Activated CD4-positive, alpha-beta T cell treated with anti-CD3 and anti-CD28 coated beads, Interleukin-2, amount 10 ng/mL, durations not matched to agents 24 days and 14 days (primary cell): ENCODE measurements at regions not wholly inside any gene's neighbourhood (a gene's known extent, or its start where the extent isn't known, plus 50 kb on each side); places are given as distances from the start of the nearest gene placed in this dataset.

Source experiments
- DNase-seq: peaks from one replicate; pipeline ENCODE4 v3.0.0; 2022
- H3K27ac Mint-ChIP-seq: one replicate; pipeline ENCODE4 v1.8.0; 2022; ENCODE audit warnings: mild to moderate bottlenecking, mixed read lengths
- H3K27me3 Mint-ChIP-seq: one replicate; pipeline ENCODE4 v1.8.0; 2022; ENCODE audit warnings: mixed read lengths
- H3K36me3 Mint-ChIP-seq: one replicate; pipeline ENCODE4 v1.8.0; 2022; ENCODE audit warnings: low read depth, mild to moderate bottlenecking, mixed read lengths
- H3K4me1 Mint-ChIP-seq: one replicate; pipeline ENCODE4 v1.8.0; 2021; ENCODE audit warnings: mixed read lengths
- H3K4me3 Mint-ChIP-seq: one replicate; pipeline ENCODE4 v1.8.0; 2022; ENCODE audit warnings: mild to moderate bottlenecking, moderate library complexity, mixed read lengths
- H3K9me3 Mint-ChIP-seq: one replicate; pipeline ENCODE4 v1.8.0; 2021; ENCODE audit warnings: mixed read lengths
- intact Hi-C: fragments of 100-400 bp; cut with micrococcal nuclease; formaldehyde crosslinking; loops from one replicate; pipeline ENCODE4 v1.15.1; 2023

- intact Hi-C loops = no loop called here
- H3K4me1 Mint-ChIP-seq = peaks cover 4% of the 10 kb centered on the region
- H3K27ac Mint-ChIP-seq = no peak overlapping the region
- peaks cover 3% of the 10 kb centered on the region for H3K9me3 Mint-ChIP-seq
- no peaks in the 10 kb centered on the region for H3K36me3 Mint-ChIP-seq
- DNase-seq = no peak
- H3K4me3 Mint-ChIP-seq = no peak overlapping the region
- H3K27me3 Mint-ChIP-seq = peaks cover 2% of the 10 kb centered on the region
Observed at GRCh38 chr3:72050771-72051170, 265.8 kb upstream of the PROK2 start.

DNA sequence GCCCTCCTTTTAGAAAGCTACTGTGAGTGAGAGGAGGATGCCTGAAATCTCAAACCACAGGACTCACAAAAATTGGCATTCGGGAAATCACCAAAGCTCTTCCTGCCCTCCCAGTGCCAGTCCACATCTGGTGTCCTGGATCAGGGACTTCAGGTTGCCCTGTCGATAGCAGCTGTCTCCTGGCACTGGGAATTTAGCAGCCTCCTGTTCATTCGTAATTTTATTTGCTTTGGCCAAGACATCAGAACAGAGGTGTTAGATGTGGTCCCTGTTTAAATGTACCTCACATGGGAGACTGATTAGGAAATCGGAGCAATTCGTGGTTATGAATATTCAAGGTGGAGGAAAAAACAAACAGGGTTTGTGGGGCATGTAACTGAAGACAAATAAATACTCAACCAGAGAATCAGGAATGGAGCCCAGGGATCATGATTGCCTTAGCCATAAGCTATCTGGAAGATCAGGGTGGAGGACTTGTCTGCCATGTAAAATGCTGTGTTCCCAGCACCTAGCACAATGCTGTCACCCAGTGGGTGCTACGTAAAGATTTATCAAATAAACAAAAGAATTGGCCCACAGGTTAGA, 265.2 kb upstream of the PROK2 start:
- DNase-seq = no peak
- H3K4me3 Mint-ChIP-seq = no peak overlapping the region
- peaks cover 4% of the 10 kb centered on the region for H3K4me1 Mint-ChIP-seq
- peaks cover 2% of the 10 kb centered on the region for H3K27me3 Mint-ChIP-seq
- intact Hi-C loops = no loop called here
- no peak overlapping the region for H3K27ac Mint-ChIP-seq
- H3K9me3 Mint-ChIP-seq = peaks cover 3% of the 10 kb centered on the region
- H3K36me3 Mint-ChIP-seq = no peaks in the 10 kb centered on the region

DNA sequence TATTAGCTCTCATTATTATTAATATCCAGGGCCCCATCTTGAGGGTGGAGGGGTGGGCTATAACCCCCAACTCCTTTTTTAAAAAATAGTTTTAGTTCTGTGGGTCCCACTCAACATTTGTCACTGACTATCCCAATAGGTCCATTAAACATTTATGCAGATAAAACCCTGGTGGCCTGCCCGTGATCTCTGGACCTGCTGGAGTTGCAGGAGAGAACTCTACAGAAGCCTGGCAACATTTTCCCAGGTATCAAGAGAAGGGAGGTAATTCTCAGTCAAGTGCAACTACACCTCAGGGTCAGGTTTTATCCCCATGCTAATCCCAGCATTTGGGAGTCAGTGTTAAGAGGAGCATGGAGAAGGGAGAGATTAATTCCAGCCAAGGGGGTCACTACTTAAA, 264.4 kb upstream of the PROK2 start:
- H3K36me3 Mint-ChIP-seq = no peaks in the 10 kb centered on the region
- H3K9me3 Mint-ChIP-seq = peaks cover 3% of the 10 kb centered on the region
- no peak overlapping the region for H3K27ac Mint-ChIP-seq
- no peak overlapping the region for H3K4me3 Mint-ChIP-seq
- DNase-seq = no peak
- H3K4me1 Mint-ChIP-seq = peaks cover 4% of the 10 kb centered on the region
- peaks cover 2% of the 10 kb centered on the region for H3K27me3 Mint-ChIP-seq
- intact Hi-C loops = no loop called here

GRCh38 chr3:72048873-72049272, 263.9 kb upstream of the PROK2 start:
- Mint-ChIP-seq H3K36me3 (no peaks in the 10 kb centered on the region), H3K4me3 (no peak overlapping the region), H3K27ac (no peak overlapping the region), H3K27me3 (peaks cover 2% of the 10 kb centered on the region), H3K4me1 (peaks cover 4% of the 10 kb centered on the region), H3K9me3 (peaks cover 3% of the 10 kb centered on the region)
- intact Hi-C loops = no loop called here
- DNase-seq = no peak

- Mint-ChIP-seq H3K4me1 (peaks cover 6% of the 10 kb centered on the region), H3K9me3 (no peaks in the 10 kb centered on the region), H3K4me3 (no peak overlapping the region), H3K27ac (no peak overlapping the region), H3K36me3 (no peaks in the 10 kb centered on the region), H3K27me3 (peaks cover 2% of the 10 kb centered on the region)
- no peak for DNase-seq
- intact Hi-C loops = no loop called here
Observed at GRCh38 chr3:72047221-72047871, 262.4 kb upstream of the PROK2 start.

GRCh38 chr3:72044231-72044855, 259.4 kb upstream of the PROK2 start:
- Mint-ChIP-seq H3K36me3 (no peaks in the 10 kb centered on the region), H3K4me1 (peaks cover 2% of the 10 kb centered on the region), H3K27ac (no peak overlapping the region), H3K9me3 (no peaks in the 10 kb centered on the region), H3K27me3 (peaks cover 2% of the 10 kb centered on the region), H3K4me3 (no peak overlapping the region)
- intact Hi-C loops = no loop called here
- no peak for DNase-seq

DNA sequence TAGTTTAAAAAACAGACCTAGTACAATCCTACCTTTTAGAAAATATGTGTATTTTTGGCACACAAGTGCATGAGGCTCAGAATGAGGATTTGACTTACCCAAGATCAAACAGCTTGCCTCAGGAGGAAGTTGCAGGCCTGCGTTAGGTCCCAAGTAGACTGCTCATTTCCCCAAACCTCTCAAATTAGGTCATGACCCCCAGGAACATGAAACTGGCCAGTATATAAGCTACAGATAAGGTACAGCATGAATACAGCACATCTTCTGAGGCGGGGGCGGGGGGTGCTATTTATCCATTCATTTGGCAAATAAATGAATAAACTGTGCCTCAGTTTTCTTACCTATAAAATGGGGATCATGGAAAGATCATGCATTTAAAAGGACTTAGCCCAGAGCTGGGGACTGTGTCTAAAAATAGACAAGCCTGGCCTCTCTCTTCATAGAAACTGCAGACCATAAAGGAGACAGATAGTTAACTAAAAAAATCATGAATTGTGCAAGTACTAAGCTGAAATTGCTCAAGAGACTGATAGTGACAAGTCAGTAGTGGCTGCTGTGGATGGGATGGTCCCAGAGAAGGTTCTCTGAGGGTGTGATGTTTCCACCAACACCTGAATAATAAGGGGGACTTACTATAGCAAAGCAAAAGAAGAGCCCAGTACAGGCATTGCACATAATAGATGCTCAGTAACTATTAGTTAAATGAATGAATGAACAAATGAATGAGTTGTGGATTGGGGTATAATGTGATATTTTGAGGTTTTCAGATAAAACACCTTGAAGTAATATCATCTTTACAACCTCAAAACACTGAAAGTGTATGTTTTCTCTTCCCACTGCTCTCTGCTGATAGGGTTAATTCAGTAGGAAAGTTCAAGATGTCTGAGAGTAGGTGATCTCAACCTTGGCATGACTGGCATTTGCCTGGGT, 258.5 kb upstream of the PROK2 start:
- no peak overlapping the region for H3K27ac Mint-ChIP-seq
- H3K4me1 Mint-ChIP-seq = peaks cover 2% of the 10 kb centered on the region
- no peak for DNase-seq
- H3K36me3 Mint-ChIP-seq = no peaks in the 10 kb centered on the region
- no peaks in the 10 kb centered on the region for H3K9me3 Mint-ChIP-seq
- intact Hi-C loops = no loop called here
- no peak overlapping the region for H3K4me3 Mint-ChIP-seq
- peaks cover 2% of the 10 kb centered on the region for H3K27me3 Mint-ChIP-seq

GRCh38 chr3:72042397-72043203, 257.7 kb upstream of the PROK2 start:
- H3K27ac Mint-ChIP-seq = no peak overlapping the region
- DNase-seq = no peak
- peaks cover under 1% of the 10 kb centered on the region for H3K9me3 Mint-ChIP-seq
- intact Hi-C loops = no loop called here
- H3K4me3 Mint-ChIP-seq = no peak overlapping the region
- H3K27me3 Mint-ChIP-seq = peaks cover 2% of the 10 kb centered on the region
- H3K36me3 Mint-ChIP-seq = no peaks in the 10 kb centered on the region
- peaks cover 2% of the 10 kb centered on the region for H3K4me1 Mint-ChIP-seq

- Mint-ChIP-seq H3K4me1 (peaks cover 2% of the 10 kb centered on the region), H3K4me3 (no peak overlapping the region), H3K36me3 (no peaks in the 10 kb centered on the region), H3K27ac (no peak overlapping the region), H3K9me3 (peaks cover 5% of the 10 kb centered on the region), H3K27me3 (no peaks in the 10 kb centered on the region)
- intact Hi-C loops = no loop called here
- no peak for DNase-seq
Observed at GRCh38 chr3:72041511-72041910, 256.6 kb upstream of the PROK2 start.

DNA sequence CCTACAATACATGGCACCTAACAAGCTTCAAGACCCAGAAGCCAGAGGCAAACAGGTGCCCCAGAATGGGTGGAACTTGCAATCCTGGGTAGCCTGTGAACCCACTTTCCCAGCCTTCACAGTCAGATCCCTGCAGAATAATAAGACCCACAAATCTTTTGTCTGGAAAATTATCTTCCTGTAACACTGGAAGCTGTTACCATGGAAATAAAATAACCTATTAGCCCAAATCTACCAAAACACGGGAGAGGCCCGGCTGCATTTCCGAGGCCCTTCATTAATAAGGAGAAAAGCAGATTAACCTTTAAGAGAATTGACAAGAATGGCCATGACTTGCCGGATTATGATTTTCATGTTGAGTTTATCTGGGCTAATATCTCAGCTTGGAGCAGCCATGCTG, 256.1 kb upstream of the PROK2 start:
- Mint-ChIP-seq H3K4me3 (no peak overlapping the region), H3K9me3 (peaks cover 5% of the 10 kb centered on the region), H3K36me3 (no peaks in the 10 kb centered on the region), H3K27me3 (no peaks in the 10 kb centered on the region), H3K27ac (no peak overlapping the region), H3K4me1 (peaks cover 2% of the 10 kb centered on the region)
- intact Hi-C loops = no loop called here
- no peak for DNase-seq

DNA sequence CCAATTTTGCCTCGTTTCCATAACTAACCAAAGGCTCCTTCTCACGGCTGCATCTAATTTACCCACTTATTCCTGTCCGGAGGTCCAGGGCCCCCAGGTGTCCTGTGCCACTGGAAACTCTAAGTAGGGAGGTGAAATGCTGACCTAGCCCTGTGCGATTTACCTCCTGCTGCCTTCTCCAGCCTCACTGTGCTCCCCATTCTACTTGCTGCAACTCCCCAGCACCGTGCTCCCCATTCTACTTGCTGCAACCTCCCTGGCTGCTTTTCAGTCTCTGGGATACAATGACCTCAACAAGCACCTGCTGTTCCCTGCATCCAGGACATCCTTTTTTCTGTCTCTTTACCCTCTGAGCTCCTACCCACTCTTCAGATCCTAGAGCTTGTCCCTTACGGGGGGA, 254.7 kb upstream of the PROK2 start:
- H3K27me3 Mint-ChIP-seq = no peaks in the 10 kb centered on the region
- H3K27ac Mint-ChIP-seq = no peak overlapping the region
- DNase-seq = no peak
- H3K4me1 Mint-ChIP-seq = peaks cover 4% of the 10 kb centered on the region
- peaks cover 13% of the 10 kb centered on the region for H3K9me3 Mint-ChIP-seq
- intact Hi-C loops = no loop called here
- H3K4me3 Mint-ChIP-seq = no peak overlapping the region
- H3K36me3 Mint-ChIP-seq = no peaks in the 10 kb centered on the region

- H3K36me3 Mint-ChIP-seq = no peaks in the 10 kb centered on the region
- intact Hi-C loops = no loop called here
- no peak overlapping the region for H3K4me3 Mint-ChIP-seq
- H3K27me3 Mint-ChIP-seq = no peaks in the 10 kb centered on the region
- no peak overlapping the region for H3K27ac Mint-ChIP-seq
- no peak for DNase-seq
- H3K9me3 Mint-ChIP-seq = peaks cover 17% of the 10 kb centered on the region
- H3K4me1 Mint-ChIP-seq = peaks cover 22% of the 10 kb centered on the region
Observed at GRCh38 chr3:72036899-72037298, 252.0 kb upstream of the PROK2 start.

GRCh38 chr3:72035606-72036005, 250.7 kb upstream of the PROK2 start:
- Mint-ChIP-seq H3K4me3 (no peak overlapping the region), H3K27me3 (no peaks in the 10 kb centered on the region), H3K27ac (no peak overlapping the region), H3K9me3 (peaks cover 17% of the 10 kb centered on the region), H3K36me3 (no peaks in the 10 kb centered on the region), H3K4me1 (peaks cover 29% of the 10 kb centered on the region)
- DNase-seq = no peak
- intact Hi-C loops = no loop called here
